Mesenchymal stem cell (in vitro differentiated cells and primary cell): ENCODE measurements at regions not wholly inside any gene's neighbourhood (a gene's known extent, or its start where the extent isn't known, plus 50 kb on each side); places are given as distances from the start of the nearest gene placed in this dataset.
"Not testable (repeated sequence)": the region's sequence is repeated elsewhere in the genome, so short reads cannot be mapped to it uniquely, and the experiment has no call there.

Experiments used
- DNase-seq: peaks from one replicate; pipeline ENCODE4 v3.0.0-alpha.2; 2013
- H2AFZ ChIP-seq: one replicate; pipeline ENCODE4 v1.6.1; 2013; ENCODE audit warnings: low read depth, mild to moderate bottlenecking, control low read depth, inconsistent platforms, low read length, moderate library complexity
- H2AK5ac ChIP-seq: 2 replicates; pipeline ENCODE4 v1.6.1; 2013; ENCODE audit warnings: low read length, moderate library complexity, mild to moderate bottlenecking, inconsistent platforms; ENCODE audit not compliant: severe bottlenecking
- H2BK120ac ChIP-seq: one replicate; pipeline ENCODE4 v1.6.1; 2013; ENCODE audit warnings: low read depth, mild to moderate bottlenecking, inconsistent platforms, low read length, moderate library complexity
- H2BK12ac ChIP-seq, 2 experiments: one replicate each; pipeline ENCODE4 v1.6.1; 2013; ENCODE audit warnings: inconsistent platforms in 2 of 2, low read length in 2 of 2, mild to moderate bottlenecking in 2 of 2, moderate library complexity in 2 of 2, control low read depth in 1 of 2
- H2BK15ac ChIP-seq: one replicate; pipeline ENCODE4 v1.6.1; 2013; ENCODE audit warnings: mild to moderate bottlenecking, low read depth, inconsistent platforms; ENCODE audit not compliant: poor library complexity, severe bottlenecking
- H2BK5ac ChIP-seq: 2 replicates; pipeline ENCODE4 v1.6.1; 2013; ENCODE audit warnings: low read depth, mild to moderate bottlenecking, low read length, control low read depth, inconsistent platforms; ENCODE audit not compliant: poor library complexity, severe bottlenecking
- H3K14ac ChIP-seq, 2 experiments: one replicate each; pipeline ENCODE4 v1.6.1; 2013; ENCODE audit warnings: inconsistent platforms in 2 of 2, low read length in 2 of 2, control low read depth in 1 of 2, mild to moderate bottlenecking in 1 of 2, moderate library complexity in 1 of 2
- H3K18ac ChIP-seq, 2 experiments: one replicate each; pipeline ENCODE4 v1.6.1; 2013; ENCODE audit warnings: inconsistent platforms in 2 of 2, low read length in 2 of 2, control low read depth in 1 of 2, low read depth in 1 of 2, mild to moderate bottlenecking in 1 of 2
- H3K23ac ChIP-seq, 2 experiments: one replicate each; pipeline ENCODE4 v1.6.1; 2013; ENCODE audit warnings: inconsistent platforms in 2 of 2, low read length in 2 of 2, mild to moderate bottlenecking in 2 of 2, moderate library complexity in 2 of 2, control low read depth in 1 of 2
- H3K27ac ChIP-seq: 2 replicates; pipeline ENCODE4 v1.5.1; 2013; ENCODE audit warnings: mild to moderate bottlenecking, moderate library complexity, low read length, control low read depth, inconsistent platforms; ENCODE audit not compliant: poor library complexity, severe bottlenecking
- H3K27me3 ChIP-seq, 2 experiments: 2 replicates each; pipeline versions ENCODE4 v1.6.1 to v1.7.0; 2013; ENCODE audit warnings: low read length in 2 of 2, mild to moderate bottlenecking in 2 of 2, moderate library complexity in 2 of 2, control low read depth in 1 of 2, inconsistent platforms in 1 of 2; ENCODE audit not compliant: control insufficient read depth in 1 of 2, insufficient read depth in 1 of 2
- H3K36me3 ChIP-seq, 2 experiments: 2 replicates each; pipeline versions ENCODE4 v1.6.1 to v1.7.0; 2013; ENCODE audit warnings: low read length in 2 of 2, control low read depth in 1 of 2, inconsistent platforms in 1 of 2, low read depth in 1 of 2, mild to moderate bottlenecking in 1 of 2; ENCODE audit not compliant: insufficient read depth in 2 of 2, control insufficient read depth in 1 of 2
- H3K4ac ChIP-seq, 2 experiments: one replicate each; pipeline ENCODE4 v1.6.1; 2013; ENCODE audit warnings: inconsistent platforms in 2 of 2, low read length in 2 of 2, mild to moderate bottlenecking in 2 of 2, moderate library complexity in 2 of 2, control low read depth in 1 of 2, low read depth in 1 of 2
- H3K4me1 ChIP-seq: 2 replicates; pipeline ENCODE4 v1.6.1; 2013; ENCODE audit warnings: low read depth, low read length, control low read depth; ENCODE audit not compliant: control insufficient read depth, insufficient read depth
- H3K4me2 ChIP-seq: 2 replicates; pipeline ENCODE4 v1.6.1; 2013; ENCODE audit warnings: low read length, mild to moderate bottlenecking, inconsistent platforms; ENCODE audit not compliant: poor library complexity, severe bottlenecking
- H3K4me3 ChIP-seq, 2 experiments: 2 replicates each; pipeline versions ENCODE4 v1.5.1 to v1.7.0; 2013; ENCODE audit warnings: low read length in 2 of 2, mild to moderate bottlenecking in 2 of 2, control low read depth in 1 of 2, low read depth in 1 of 2; ENCODE audit not compliant: insufficient read depth in 1 of 2
- H3K79me1 ChIP-seq: replicated peaks from 2 replicates; pipeline ENCODE4 v1.6.1; 2013; ENCODE audit warnings: mild to moderate bottlenecking, control low read depth, low read length, inconsistent platforms; ENCODE audit not compliant: poor library complexity, severe bottlenecking
- H3K9ac ChIP-seq: 2 replicates; pipeline ENCODE4 v1.7.0; 2013; ENCODE audit warnings: mild to moderate bottlenecking, low read length, moderate library complexity
- H3K9me3 ChIP-seq: 2 replicates; pipeline ENCODE4 v1.7.0; 2013; ENCODE audit warnings: mild to moderate bottlenecking, low read length; ENCODE audit not compliant: control insufficient read depth
- H4K8ac ChIP-seq: one replicate; pipeline ENCODE4 v1.6.1; 2013; ENCODE audit warnings: inconsistent platforms, mild to moderate bottlenecking, low read length, moderate library complexity
- H4K91ac ChIP-seq: one replicate; pipeline ENCODE4 v1.6.1; 2013; ENCODE audit warnings: mild to moderate bottlenecking, low read length, inconsistent platforms
- whole genome bisulfite sequencing: methylation state at CpG from one replicate; pipeline ENCODE4 v1.1.7; 2013; ENCODE audit warnings: mixed read lengths; 5-methylcytosine and 5-hydroxymethylcytosine counted together

DNA sequence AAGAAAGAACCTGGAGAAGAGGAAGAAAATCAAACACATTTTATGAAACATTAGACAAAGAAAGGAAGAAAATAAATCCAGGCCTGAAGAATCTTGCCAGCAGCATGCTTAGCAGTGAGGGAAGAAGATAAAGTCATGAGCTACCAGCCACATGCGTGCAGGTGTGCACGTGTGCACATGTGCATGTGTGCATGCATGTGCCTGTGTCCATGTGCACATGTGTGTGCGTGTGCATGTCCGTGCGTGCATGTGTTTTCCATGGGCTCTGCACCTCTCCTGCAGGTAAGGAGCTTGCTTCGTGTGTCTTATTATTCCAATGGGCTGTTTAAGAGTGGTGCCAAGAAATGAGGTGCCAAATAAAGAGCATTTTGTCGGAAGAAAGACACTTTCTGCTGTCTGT, 322.2 kb downstream of the FGFR2 start:
- H4K91ac ChIP-seq: no peak overlapping the region
- H3K27me3 ChIP-seq: peaks cover 0 to 1% of the 10 kb centered on the region in 2 experiments
- no peak overlapping the region for H3K9ac ChIP-seq
- no peak overlapping the region for H3K4ac ChIP-seq
- H3K36me3 ChIP-seq: no peaks in the 10 kb centered on the region
- no peak overlapping the region for H3K18ac ChIP-seq
- no peaks in the 10 kb centered on the region for H3K4me1 ChIP-seq
- no peak overlapping the region for H3K23ac ChIP-seq
- H4K8ac ChIP-seq: no peak overlapping the region
- no peak overlapping the region for H2AFZ ChIP-seq
- no peak overlapping the region for H2BK15ac ChIP-seq
- no peaks in the 10 kb centered on the region for H3K9me3 ChIP-seq
- H3K14ac ChIP-seq: no peak overlapping the region
- no peak overlapping the region for H3K27ac ChIP-seq
- H2BK120ac ChIP-seq: no peak overlapping the region
- H3K4me3 ChIP-seq: no peak overlapping the region
- H3K79me1 ChIP-seq: no peaks in the 10 kb centered on the region
- WGBS: 90% methylated on average over 7 of the region's 7 CpGs
- no peak overlapping the region for H2AK5ac ChIP-seq
- no peak overlapping the region for H2BK12ac ChIP-seq
- H2BK5ac ChIP-seq: no peak overlapping the region
- no peak for DNase-seq
- no peak overlapping the region for H3K4me2 ChIP-seq

GRCh38 chr10:121276822-121277221, 321.4 kb downstream of the FGFR2 start:
- Histone ChIP-seq H3K36me3 (no peaks in the 10 kb centered on the region), H3K79me1 (no peaks in the 10 kb centered on the region), H3K18ac (no peak overlapping the region), H2BK5ac (no peak overlapping the region), H3K27me3 (no peaks in the 10 kb centered on the region), H2BK120ac (no peak overlapping the region), H3K4me2 (no peak overlapping the region), H3K4ac (no peak overlapping the region), H2AFZ (no peak overlapping the region), H3K4me1 (no peaks in the 10 kb centered on the region), H4K8ac (no peak overlapping the region), H2BK15ac (no peak overlapping the region), H4K91ac (no peak overlapping the region), H3K27ac (no peak overlapping the region), H3K9ac (no peak overlapping the region), H3K9me3 (no peaks in the 10 kb centered on the region), H2BK12ac (no peak overlapping the region), H3K4me3 (no peak overlapping the region), H3K23ac (no peak overlapping the region), H3K14ac (no peak overlapping the region), H2AK5ac (no peak overlapping the region)
- WGBS: 64% methylated on average over 3 of the region's 4 CpGs
- no peak for DNase-seq

- not testable (repeated sequence) for H3K27ac ChIP-seq, H2AK5ac ChIP-seq, H3K36me3 ChIP-seq, H4K8ac ChIP-seq, H3K18ac ChIP-seq, H4K91ac ChIP-seq, H2AFZ ChIP-seq, H2BK15ac ChIP-seq, H3K23ac ChIP-seq, H3K4me2 ChIP-seq, DNase-seq, H3K9ac ChIP-seq, H3K4ac ChIP-seq, H3K27me3 ChIP-seq, H2BK120ac ChIP-seq, H3K4me1 ChIP-seq, H3K79me1 ChIP-seq, H3K14ac ChIP-seq, H3K4me3 ChIP-seq, H2BK5ac ChIP-seq, H2BK12ac ChIP-seq, H3K9me3 ChIP-seq
- 100% methylated on average over 2 of the region's 3 CpGs for WGBS
Measured at GRCh38 chr10:121278386-121278785, 319.9 kb downstream of the FGFR2 start.

DNA sequence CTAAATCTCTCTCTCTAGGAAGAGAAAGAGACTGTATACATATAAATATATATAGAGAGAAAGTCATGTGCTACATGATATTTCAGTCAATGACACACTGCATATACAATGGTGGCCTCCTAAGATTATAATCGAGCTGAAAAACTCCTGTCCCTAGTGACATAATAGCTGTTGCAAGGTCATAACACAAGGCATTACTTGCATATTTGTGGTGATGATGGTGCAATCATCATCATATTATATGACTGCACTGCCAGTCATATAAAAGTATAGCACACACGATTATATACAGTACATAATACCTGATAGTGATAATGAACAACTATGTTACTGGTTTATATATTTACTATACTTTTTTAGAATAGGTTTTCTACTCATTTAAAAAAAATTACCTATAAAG, 316.7 kb downstream of the FGFR2 start:
- H3K4me1 ChIP-seq: no peaks in the 10 kb centered on the region
- H3K36me3 ChIP-seq: no peaks in the 10 kb centered on the region
- 80% methylated on average over 1 of the region's 2 CpGs for WGBS
- no peak overlapping the region for H2AFZ ChIP-seq
- no peak overlapping the region for H2BK5ac ChIP-seq
- H3K18ac ChIP-seq: no peak overlapping the region
- no peak overlapping the region for H2BK120ac ChIP-seq
- H2BK12ac ChIP-seq: no peak overlapping the region
- no peak overlapping the region for H3K27ac ChIP-seq
- no peak overlapping the region for H3K23ac ChIP-seq
- H4K8ac ChIP-seq: no peak overlapping the region
- no peak overlapping the region for H3K4ac ChIP-seq
- H3K9me3 ChIP-seq: no peaks in the 10 kb centered on the region
- H3K9ac ChIP-seq: no peak overlapping the region
- H2BK15ac ChIP-seq: no peak overlapping the region
- no peak overlapping the region for H2AK5ac ChIP-seq
- DNase-seq: no peak
- no peaks in the 10 kb centered on the region for H3K79me1 ChIP-seq
- peaks cover 0 to 6% of the 10 kb centered on the region in 2 experiments for H3K27me3 ChIP-seq
- no peak overlapping the region for H3K4me3 ChIP-seq
- no peak overlapping the region for H3K4me2 ChIP-seq
- H4K91ac ChIP-seq: no peak overlapping the region
- no peak overlapping the region for H3K14ac ChIP-seq
